GM12878 (cell line): ENCODE measurements at regions not wholly inside any gene's neighbourhood (a gene's known extent, or its start where the extent isn't known, plus 50 kb on each side); places are given as distances from the start of the nearest gene placed in this dataset.

ENCODE experiments used
- ATAC-seq: fragments of 200-7000 bp; cut with Tn5 transposase; 3 replicates; pipeline ENCODE4 v1.9.1; 2020; ENCODE audit warnings: mild to moderate bottlenecking, moderate library complexity
- BruUV-seq: library from RNA; stranded (reverse); fragments of 400-500 nt; replicated peaks from 2 replicates; lab custom pipeline; 2021; lab: Mats Ljungman, UMichigan
- CTCF ChIA-PET: fragments of 300-600 bp; sonication (Branson Sonifier 250); formaldehyde crosslinking; extraction: SDS; loops from one replicate; lab custom pipeline; 2021; ENCODE audit warnings: inconsistent platforms; lab: Yijun Ruan, JAX
- POLR2A ChIA-PET: fragments of 350-600 bp; formaldehyde crosslinking; extraction: SDS; loops from one replicate; lab custom pipeline; 2021; ENCODE audit warnings: inconsistent platforms; lab: Charles Lee
- RAD21 ChIA-PET: fragments of 300-600 bp; sonication (Branson Sonifier 250); formaldehyde crosslinking; loops from one replicate; lab custom pipeline; 2023; ENCODE audit warnings: antibody characterized with exemption; ENCODE audit not compliant: unreplicated experiment; lab: Charles Lee
- SMC1A ChIA-PET: fragments of 300-600 bp; sonication (Branson Sonifier 250); formaldehyde crosslinking; loops from one replicate; lab custom pipeline; 2023; ENCODE audit not compliant: unreplicated experiment, uncharacterized antibody; lab: Charles Lee
- DNase-seq: peaks from one replicate; pipeline ENCODE4 v3.0.0-alpha.2; 2011; ENCODE audit warnings: low read depth, low spot score
- FAIRE-seq: peaks from 3 replicates; lab custom pipeline; 2011; peaks lifted over from hg19 to GRCh38; lab: Jason Lieb, UNC
- H2AFZ ChIP-seq: 2 replicates; pipeline ENCODE4 v1.6.0; 2011; ENCODE audit warnings: low read depth, low read length, control low read depth; ENCODE audit not compliant: control insufficient read depth
- H3K27ac ChIP-seq: 2 replicates; pipeline ENCODE4 v1.5.1; 2011; ENCODE audit warnings: control low read depth; ENCODE audit not compliant: control insufficient read depth, insufficient read depth
- H3K27me3 ChIP-seq, 2 experiments: replicated peaks in 1 of 2; 2 replicates each; pipeline versions ENCODE4 v1.6.0 to v1.6.1; 2011; ENCODE audit warnings: low read length in 1 of 2; ENCODE audit not compliant: control insufficient read depth in 2 of 2, insufficient read depth in 2 of 2
- H3K36me3 ChIP-seq, 2 experiments: 2 replicates each; pipeline ENCODE4 v1.5.1; 2011; ENCODE audit warnings: low read length in 1 of 2; ENCODE audit not compliant: control insufficient read depth in 2 of 2, insufficient read depth in 2 of 2
- H3K4me1 ChIP-seq: 2 replicates; pipeline ENCODE4 v1.6.1; 2011; ENCODE audit warnings: mild to moderate bottlenecking, low read length, moderate library complexity, mixed read lengths; ENCODE audit not compliant: control insufficient read depth, insufficient read depth
- H3K4me2 ChIP-seq: 2 replicates; pipeline ENCODE4 v1.6.0; 2011; ENCODE audit warnings: control low read depth; ENCODE audit not compliant: control insufficient read depth, insufficient read depth
- H3K4me3 ChIP-seq: fragments of 200-600 bp; sonication (generic); 2 replicates; pipeline ENCODE4 v1.5.1; 2016
- H3K79me2 ChIP-seq: 2 replicates; pipeline ENCODE4 v1.6.0; 2011; ENCODE audit warnings: low read length; ENCODE audit not compliant: control insufficient read depth, insufficient read depth
- H3K9ac ChIP-seq: 2 replicates; pipeline ENCODE4 v1.8.0; 2011; ENCODE audit warnings: low read length, control low read depth, mixed read lengths; ENCODE audit not compliant: control insufficient read depth, insufficient read depth
- H3K9me3 ChIP-seq: replicated peaks from 3 replicates; pipeline ENCODE4 v1.5.1; 2011; ENCODE audit warnings: mild to moderate bottlenecking, low read length; ENCODE audit not compliant: control insufficient read depth, insufficient read depth
- H4K20me1 ChIP-seq: 2 replicates; pipeline ENCODE4 v1.6.0; 2011; ENCODE audit not compliant: control insufficient read depth, insufficient read depth
- ATF3 ChIP-seq: IDR thresholded peaks from 2 replicates; pipeline ENCODE4 v1.6.1; 2011; ENCODE audit warnings: low read depth, mild to moderate bottlenecking, low read length, moderate library complexity, borderline replicate concordance; ENCODE audit errors: extremely low read depth
- ETV6 ChIP-seq, 2 experiments: fragments of 450-650 bp in 1 of 2; IDR thresholded peaks in 1 of 2; conservative IDR thresholded peaks in 1 of 2; 2 replicates each; pipeline ENCODE4 v1.6.1; 2014; ENCODE audit warnings: antibody characterized with exemption in 1 of 2, borderline replicate concordance in 1 of 2, low read depth in 1 of 2, mild to moderate bottlenecking in 1 of 2, moderate library complexity in 1 of 2
- IKZF1 ChIP-seq: fragments of 450-650 bp; conservative IDR thresholded peaks from 2 replicates; pipeline ENCODE4 v1.6.1; 2017; ENCODE audit warnings: antibody characterized with exemption, mild to moderate bottlenecking
- JUND ChIP-seq: IDR thresholded peaks from 2 replicates; pipeline ENCODE4 v1.6.1; 2012; ENCODE audit warnings: low read depth, mild to moderate bottlenecking, low read length, improper control_type of control experiment, moderate library complexity
- MXI1 ChIP-seq: fragments of 150-350 bp; IDR thresholded peaks from 2 replicates; pipeline ENCODE4 v1.6.1; 2011; ENCODE audit warnings: low read depth, mild to moderate bottlenecking, inconsistent platforms, low read length, improper control_type of control experiment
- MYC ChIP-seq: IDR thresholded peaks from 2 replicates; pipeline ENCODE4 v1.6.1; 2011; ENCODE audit warnings: mild to moderate bottlenecking, low read length, moderate library complexity, inconsistent platforms; ENCODE audit not compliant: insufficient read depth, insufficient replicate concordance, insufficient read length, severe bottlenecking
- RAD51 ChIP-seq: fragments of 450-650 bp; IDR thresholded peaks from 2 replicates; pipeline ENCODE4 v1.6.1; 2016; ENCODE audit warnings: moderate library complexity, mild to moderate bottlenecking, inconsistent platforms
- RUNX3 ChIP-seq: IDR thresholded peaks from 2 replicates; pipeline ENCODE4 v1.6.1; 2012; ENCODE audit warnings: low read length, inconsistent platforms
- TCF7 ChIP-seq: IDR thresholded peaks from 2 replicates; pipeline ENCODE4 v1.6.1; 2014; ENCODE audit warnings: antibody characterized with exemption, borderline replicate concordance
- ZBTB4 ChIP-seq: fragments of 450-650 bp; formaldehyde crosslinking; IDR thresholded peaks from 2 replicates; pipeline ENCODE4 v1.4.0; 2022; ENCODE audit warnings: mild to moderate bottlenecking, moderate library complexity
- ZNF217 ChIP-seq: fragments of 450-650 bp; IDR thresholded peaks from 2 replicates; pipeline ENCODE4 v1.6.1; 2017; ENCODE audit warnings: antibody characterized with exemption, mild to moderate bottlenecking
- ZNF592 ChIP-seq: fragments of 450-650 bp; IDR thresholded peaks from 2 replicates; pipeline ENCODE4 v1.6.1; 2017; ENCODE audit warnings: mild to moderate bottlenecking, moderate library complexity
- WGBS: methylation state at CpG from one replicate; pipeline ENCODE4 v1.1.6; 2016; ENCODE audit warnings: low lambda C conversion rate; ENCODE audit not compliant: insufficient replicate concordance, insufficient coverage; ENCODE audit errors: missing lambda C conversion rate; 5-methylcytosine and 5-hydroxymethylcytosine counted together
- in situ Hi-C: fragments of 300-500 bp; cut with MboI; formaldehyde crosslinking; loops from 9 replicates; pipeline ENCODE4 v1.14.3; 2018; ENCODE audit warnings: mixed read lengths
- intact Hi-C: fragments of 100-400 bp; cut with micrococcal nuclease; formaldehyde crosslinking; loops from one replicate; pipeline ENCODE4 v1.14.2; 2022; ENCODE audit not compliant: unreplicated experiment
- TF ChIP-seq, protein P1 (sequence below), 3 experiments: IDR thresholded peaks in 2 of 3; conservative IDR thresholded peaks in 1 of 3; 2 replicates each; pipeline ENCODE4 v1.5.1; 2011; ENCODE audit warnings: low read depth in 3 of 3, low read length in 3 of 3, mild to moderate bottlenecking in 3 of 3, control low read depth in 2 of 3, moderate library complexity in 2 of 3, inconsistent platforms in 1 of 3, mixed read lengths in 1 of 3; ENCODE audit not compliant: control insufficient read depth in 2 of 3, insufficient read depth in 1 of 3; ENCODE audit errors: extremely low read depth in 1 of 3

GRCh38 chr2:22600999-22601398 is 784.0 kb upstream of the KLHL29 start:
- WGBS, result 47% methylated on average over 1 of the region's 1 CpG
- no TSS peak for BruUV-seq
- FAIRE-seq, result no peak
- Histone ChIP-seq H4K20me1 (no peaks in the 10 kb centered on the region), H3K9me3 (no peaks in the 10 kb centered on the region), H3K27me3 (no peaks in the 10 kb centered on the region), H3K4me2 (no peak overlapping the region), H3K36me3 (no peaks in the 10 kb centered on the region), H3K4me1 (no peaks in the 10 kb centered on the region), H2AFZ (no peak overlapping the region), H3K4me3 (no peak overlapping the region), H3K79me2 (no peaks in the 10 kb centered on the region), H3K27ac (no peak overlapping the region), H3K9ac (no peak overlapping the region)
- POLR2A ChIA-PET, result no interaction called here
- RAD21 ChIA-PET, result no interaction called here
- no peak for DNase-seq
- CTCF ChIA-PET, result interaction anchor here (0.5 to 1.1 kb wide), 2 partner anchors 14 to 32 kb away, joined by 3 read pairs; no protein-coding TSS in a partner anchor
- in situ Hi-C loops (no loop called here), intact Hi-C loops (no loop called here)
- no peak for ATAC-seq
- SMC1A ChIA-PET, result interaction anchor here (1.1 kb wide), 2 partner anchors 8 to 11 kb away, joined by 3 read pairs; no protein-coding TSS in a partner anchor
- no peak for TF ChIP-seq RUNX3
- TF ChIP-seq ZNF592, result no peak
- no peak for TF ChIP-seq RAD51
- no peak for TF ChIP-seq ATF3
- no peak for TF ChIP-seq IKZF1
- TF ChIP-seq ZNF217, result no peak
- TF ChIP-seq, protein P1, sequence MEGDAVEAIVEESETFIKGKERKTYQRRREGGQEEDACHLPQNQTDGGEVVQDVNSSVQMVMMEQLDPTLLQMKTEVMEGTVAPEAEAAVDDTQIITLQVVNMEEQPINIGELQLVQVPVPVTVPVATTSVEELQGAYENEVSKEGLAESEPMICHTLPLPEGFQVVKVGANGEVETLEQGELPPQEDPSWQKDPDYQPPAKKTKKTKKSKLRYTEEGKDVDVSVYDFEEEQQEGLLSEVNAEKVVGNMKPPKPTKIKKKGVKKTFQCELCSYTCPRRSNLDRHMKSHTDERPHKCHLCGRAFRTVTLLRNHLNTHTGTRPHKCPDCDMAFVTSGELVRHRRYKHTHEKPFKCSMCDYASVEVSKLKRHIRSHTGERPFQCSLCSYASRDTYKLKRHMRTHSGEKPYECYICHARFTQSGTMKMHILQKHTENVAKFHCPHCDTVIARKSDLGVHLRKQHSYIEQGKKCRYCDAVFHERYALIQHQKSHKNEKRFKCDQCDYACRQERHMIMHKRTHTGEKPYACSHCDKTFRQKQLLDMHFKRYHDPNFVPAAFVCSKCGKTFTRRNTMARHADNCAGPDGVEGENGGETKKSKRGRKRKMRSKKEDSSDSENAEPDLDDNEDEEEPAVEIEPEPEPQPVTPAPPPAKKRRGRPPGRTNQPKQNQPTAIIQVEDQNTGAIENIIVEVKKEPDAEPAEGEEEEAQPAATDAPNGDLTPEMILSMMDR (IDR thresholded peaks at IDR 0.05 in 2 of 3, conservative IDR thresholded peaks at IDR 0.05 in 1 of 3; ENCODE audit: control insufficient read depth in 2 of 3, extremely low read depth in 1 of 3, insufficient read depth in 1 of 3, low read depth in 3 of 3, low read length in 3 of 3), result no peak
- no peak for TF ChIP-seq JUND
- TF ChIP-seq MXI1, result no peak
- TF ChIP-seq TCF7, result no peak
- no peak for TF ChIP-seq MYC
- TF ChIP-seq ETV6 (conservative IDR thresholded peaks at IDR 0.05 in 1 of 2, IDR thresholded peaks at IDR 0.05 in 1 of 2; ENCODE audit: borderline replicate concordance in 1 of 2, low read depth in 1 of 2), result no peak
- TF ChIP-seq ZBTB4, result no peak
